Tibial nerve (tissue), 4 donors: ENCODE measurements at regions not wholly inside any gene's neighbourhood (a gene's known extent, or its start where the extent isn't known, plus 50 kb on each side); places are given as distances from the start of the nearest gene placed in this dataset.

ENCODE experiments used
- DNase-seq, 2 donors: peaks; one replicate each; pipeline ENCODE4 v3.0.0-alpha.2; 2019; ENCODE audit warnings: low spot score in 2 of 2
- H3K27ac ChIP-seq, 4 donors: fragments of 200-600 bp; sonication (generic) in 3 of 4; one replicate each; pipeline ENCODE4 v1.5.1; 2017 to 2019; ENCODE audit warnings: mild to moderate bottlenecking in 1 of 4
- H3K27me3 ChIP-seq, 2 donors: fragments of 200-600 bp; sonication (generic) in 1 of 2; one replicate each; pipeline versions ENCODE4 v1.5.1 to v1.6.0; 2017 to 2019
- H3K36me3 ChIP-seq, 3 donors: fragments of 200-600 bp; sonication (generic); one replicate each; pipeline ENCODE4 v1.5.1; 2018 to 2019
- H3K4me1 ChIP-seq, 4 donors: fragments of 200-600 bp; sonication (generic) in 3 of 4; one replicate each; pipeline ENCODE4 v1.5.1; 2017 to 2019
- H3K4me3 ChIP-seq, 4 donors: fragments of 200-600 bp; sonication (generic) in 3 of 4; one replicate each; pipeline ENCODE4 v1.5.1; 2017 to 2019; ENCODE audit warnings: mild to moderate bottlenecking in 1 of 4, moderate library complexity in 1 of 4
- H3K9me3 ChIP-seq, 4 donors: fragments of 200-600 bp; sonication (generic) in 3 of 4; one replicate each; pipeline ENCODE4 v1.5.1; 2017 to 2019
- EP300 ChIP-seq, 2 donors: sonication (generic); formaldehyde crosslinking; IDR thresholded peaks; one replicate each; pipeline ENCODE4 v1.6.1; 2017; ENCODE audit warnings: antibody characterized with exemption in 2 of 2, mild to moderate bottlenecking in 1 of 2
- POLR2A ChIP-seq, 2 donors: fragments of 450-650 bp; IDR thresholded peaks; one replicate each; pipeline ENCODE4 v1.6.1; 2017; ENCODE audit warnings: antibody characterized with exemption in 2 of 2, mild to moderate bottlenecking in 2 of 2, moderate library complexity in 2 of 2
- WGBS, 2 donors: methylation state at CpG; one replicate each; pipeline ENCODE4 v1.1.5; 2018; 5-methylcytosine and 5-hydroxymethylcytosine counted together
- TF ChIP-seq, protein P1 (sequence below), 5 experiments: fragments of 200-600 bp in 3 of 5; fragments of 450-650 bp in 2 of 5; sonication (generic) in 3 of 5; IDR thresholded peaks; one replicate each; pipeline ENCODE4 v1.5.1; 2016 to 2019; ENCODE audit warnings: antibody characterized with exemption in 5 of 5, mild to moderate bottlenecking in 3 of 5, moderate library complexity in 2 of 5

- no peak for DNase-seq
- TF ChIP-seq POLR2A (IDR thresholded peaks at IDR 0.05) (no peak), EP300 (IDR thresholded peaks at IDR 0.05) (no peak)
- TF ChIP-seq, protein P1, sequence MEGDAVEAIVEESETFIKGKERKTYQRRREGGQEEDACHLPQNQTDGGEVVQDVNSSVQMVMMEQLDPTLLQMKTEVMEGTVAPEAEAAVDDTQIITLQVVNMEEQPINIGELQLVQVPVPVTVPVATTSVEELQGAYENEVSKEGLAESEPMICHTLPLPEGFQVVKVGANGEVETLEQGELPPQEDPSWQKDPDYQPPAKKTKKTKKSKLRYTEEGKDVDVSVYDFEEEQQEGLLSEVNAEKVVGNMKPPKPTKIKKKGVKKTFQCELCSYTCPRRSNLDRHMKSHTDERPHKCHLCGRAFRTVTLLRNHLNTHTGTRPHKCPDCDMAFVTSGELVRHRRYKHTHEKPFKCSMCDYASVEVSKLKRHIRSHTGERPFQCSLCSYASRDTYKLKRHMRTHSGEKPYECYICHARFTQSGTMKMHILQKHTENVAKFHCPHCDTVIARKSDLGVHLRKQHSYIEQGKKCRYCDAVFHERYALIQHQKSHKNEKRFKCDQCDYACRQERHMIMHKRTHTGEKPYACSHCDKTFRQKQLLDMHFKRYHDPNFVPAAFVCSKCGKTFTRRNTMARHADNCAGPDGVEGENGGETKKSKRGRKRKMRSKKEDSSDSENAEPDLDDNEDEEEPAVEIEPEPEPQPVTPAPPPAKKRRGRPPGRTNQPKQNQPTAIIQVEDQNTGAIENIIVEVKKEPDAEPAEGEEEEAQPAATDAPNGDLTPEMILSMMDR (IDR thresholded peaks at IDR 0.05) = no peak
- Histone ChIP-seq H3K27me3 (no peaks in the 10 kb centered on the region), H3K9me3 (no peaks in the 10 kb centered on the region), H3K4me1 (no peaks in the 10 kb centered on the region), H3K27ac (no peak overlapping the region), H3K4me3 (no peak overlapping the region), H3K36me3 (no peaks in the 10 kb centered on the region)
- WGBS, 2 donors = 59 to 62% methylated on average over 3 of the region's 3 CpGs
Measured at GRCh38 chr15:87347806-87348515, 908.6 kb downstream of the NTRK3 start.

- Histone ChIP-seq H3K4me3 (no peak overlapping the region), H3K9me3 (no peaks in the 10 kb centered on the region), H3K36me3 (no peaks in the 10 kb centered on the region), H3K4me1 (no peaks in the 10 kb centered on the region), H3K27ac (no peak overlapping the region), H3K27me3 (no peaks in the 10 kb centered on the region)
- TF ChIP-seq, protein P1 (IDR thresholded peaks at IDR 0.05) = no peak
- TF ChIP-seq POLR2A (IDR thresholded peaks at IDR 0.05) = no peak
- TF ChIP-seq EP300 (IDR thresholded peaks at IDR 0.05) = no peak
- DNase-seq = no peak
- 91 to 92% methylated on average over 2 of the region's 2 CpGs for WGBS, 2 donors
Measured at GRCh38 chr15:87345961-87346360, 910.6 kb downstream of the NTRK3 start.

DNA sequence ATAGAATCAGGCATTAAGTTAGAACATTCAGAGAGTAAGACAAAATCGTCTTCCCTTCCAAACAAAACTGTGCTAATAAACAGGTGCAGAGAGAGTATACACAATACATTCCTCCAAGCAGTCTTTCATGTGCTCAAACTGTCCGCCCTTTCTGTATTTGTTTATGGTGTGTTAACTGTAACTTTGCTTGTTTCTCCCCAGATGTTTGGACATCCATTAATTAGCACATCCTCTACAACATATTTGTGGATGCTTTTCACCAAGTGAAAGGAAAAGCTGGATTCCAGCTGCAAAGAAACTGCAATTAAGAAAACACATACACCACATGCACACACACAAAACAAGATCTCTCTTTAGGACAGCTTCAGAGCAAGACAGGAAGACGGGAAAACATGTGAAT is 912.6 kb downstream of the NTRK3 start:
- Histone ChIP-seq H3K4me1 (no peaks in the 10 kb centered on the region), H3K36me3 (no peaks in the 10 kb centered on the region), H3K27me3 (no peaks in the 10 kb centered on the region), H3K27ac (no peak overlapping the region), H3K9me3 (no peaks in the 10 kb centered on the region), H3K4me3 (no peak overlapping the region)
- no peak for DNase-seq
- 54 to 74% methylated on average over 3 of the region's 3 CpGs for WGBS, 2 donors
- TF ChIP-seq POLR2A (IDR thresholded peaks at IDR 0.05) = no peak
- TF ChIP-seq, protein P1 (IDR thresholded peaks at IDR 0.05) = no peak
- no peak for TF ChIP-seq EP300 (IDR thresholded peaks at IDR 0.05)

DNA sequence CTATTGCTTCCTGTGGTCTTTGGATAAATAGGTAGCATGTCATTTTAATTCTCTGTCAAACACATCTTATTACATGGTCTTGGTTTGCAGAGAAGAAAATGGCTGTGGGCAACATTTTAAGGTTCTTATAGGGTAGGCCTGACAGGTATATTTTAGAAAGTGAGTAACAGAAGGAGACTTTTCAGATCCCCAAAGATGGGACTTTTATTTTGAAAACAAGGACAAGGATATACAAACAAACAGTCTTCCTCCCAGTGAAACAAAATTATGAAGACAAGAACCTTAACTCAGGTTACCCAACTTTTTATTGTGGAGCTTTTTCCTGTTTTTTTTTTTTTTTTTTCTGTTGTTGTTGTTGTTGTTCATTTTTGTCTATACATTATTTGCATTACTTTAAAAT is 916.2 kb downstream of the NTRK3 start:
- Histone ChIP-seq H3K9me3 (no peaks in the 10 kb centered on the region), H3K36me3 (no peaks in the 10 kb centered on the region), H3K4me3 (no peak overlapping the region), H3K27ac (no peak overlapping the region), H3K27me3 (no peaks in the 10 kb centered on the region), H3K4me1 (no peaks in the 10 kb centered on the region)
- DNase-seq = no peak
- TF ChIP-seq, protein P1 (IDR thresholded peaks at IDR 0.05) = no peak
- TF ChIP-seq EP300 (IDR thresholded peaks at IDR 0.05) (no peak), POLR2A (IDR thresholded peaks at IDR 0.05) (no peak)

DNA sequence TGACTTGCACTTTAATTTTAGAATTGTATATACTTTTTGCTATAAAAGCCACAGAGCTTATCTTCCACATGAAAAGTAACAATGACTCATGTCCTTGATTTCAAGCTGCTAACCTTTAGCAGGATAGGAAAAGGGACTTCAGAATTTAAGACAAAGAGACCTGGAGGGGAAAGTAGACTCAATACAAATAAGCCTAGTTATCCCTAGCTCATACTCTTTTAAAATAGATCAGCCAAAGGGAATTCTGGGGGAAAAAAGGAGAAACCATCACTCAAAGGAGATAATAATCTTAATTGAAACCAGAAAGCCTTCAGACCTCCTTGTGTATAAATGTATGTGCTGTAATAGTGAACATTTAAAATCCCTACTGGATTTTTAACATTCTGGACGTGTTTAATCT is 930.3 kb downstream of the NTRK3 start:
- no peak for DNase-seq
- Histone ChIP-seq H3K4me3 (no peak overlapping the region), H3K36me3 (no peaks in the 10 kb centered on the region), H3K27me3 (no peaks in the 10 kb centered on the region), H3K27ac (no peak overlapping the region), H3K9me3 (peaks cover 0 to 2% (median 0%) of the 10 kb centered on the region in 4 donors), H3K4me1 (no peaks in the 10 kb centered on the region)
- TF ChIP-seq POLR2A (IDR thresholded peaks at IDR 0.05) (no peak), EP300 (IDR thresholded peaks at IDR 0.05) (no peak)
- TF ChIP-seq, protein P1 (IDR thresholded peaks at IDR 0.05) = no peak
- WGBS, 2 donors = 32 to 38% methylated on average over 1 of the region's 1 CpG
